ENCODE measurements at regions not wholly inside any gene's neighbourhood (a gene's known extent, or its start where the extent isn't known, plus 50 kb on each side); places are given as distances from the start of the nearest gene placed in this dataset.
"Not testable (repeated sequence)": the region's sequence is repeated elsewhere in the genome, so short reads cannot be mapped to it uniquely, and the experiment has no call there.

GRCh38 chr3:101946906-101947305, 97.6 kb downstream of the NFKBIZ start:
- intact Hi-C loops (cut with micrococcal nuclease), result no loop called here

GRCh38 chr3:101950510-101950909, 101.2 kb downstream of the NFKBIZ start:
- intact Hi-C loops (cut with micrococcal nuclease), result no loop called here

- intact Hi-C loops (cut with micrococcal nuclease), result no loop called here
Observed at GRCh38 chr3:101950985-101951733, 101.8 kb downstream of the NFKBIZ start.

GRCh38 chr3:101954361-101954760, 105.0 kb downstream of the NFKBIZ start:
- intact Hi-C loops (cut with micrococcal nuclease), result no loop called here

- intact Hi-C loops (cut with micrococcal nuclease), result no loop called here
Observed at GRCh38 chr3:101954936-101955335, 105.6 kb downstream of the NFKBIZ start.

GRCh38 chr3:101962055-101962454, 112.7 kb downstream of the NFKBIZ start:
- intact Hi-C loops (cut with micrococcal nuclease), result no loop called here

GRCh38 chr3:101963902-101964362, 114.6 kb downstream of the NFKBIZ start:
- intact Hi-C loops (cut with micrococcal nuclease), result no loop called here

GRCh38 chr3:101964861-101965260, 115.5 kb downstream of the NFKBIZ start:
- intact Hi-C loops (cut with micrococcal nuclease), result no loop called here

- intact Hi-C loops (cut with micrococcal nuclease), result no loop called here
Observed at GRCh38 chr3:101966226-101966625, 116.9 kb downstream of the NFKBIZ start.

GRCh38 chr3:101970212-101970611, 120.9 kb downstream of the NFKBIZ start:
- intact Hi-C loops (cut with micrococcal nuclease), result no loop called here

GRCh38 chr3:101970905-101971304, 121.6 kb downstream of the NFKBIZ start:
- intact Hi-C loops (cut with micrococcal nuclease), result no loop called here

- intact Hi-C loops (cut with micrococcal nuclease), result no loop called here
Observed at GRCh38 chr3:101972430-101973162, 123.3 kb downstream of the NFKBIZ start.

GRCh38 chr3:101973163-101973505, 123.8 kb downstream of the NFKBIZ start:
- intact Hi-C loops (cut with micrococcal nuclease), result no loop called here

- intact Hi-C loops (cut with micrococcal nuclease), result not testable (repeated sequence)
Observed at GRCh38 chr3:101975415-101975814, 126.1 kb downstream of the NFKBIZ start.

- intact Hi-C loops (cut with micrococcal nuclease), result no loop called here
Observed at GRCh38 chr3:101976473-101976872, 127.2 kb downstream of the NFKBIZ start.

- intact Hi-C loops (cut with micrococcal nuclease), result no loop called here
Observed at GRCh38 chr3:101978348-101978747, 129.0 kb downstream of the NFKBIZ start.

GRCh38 chr3:101979033-101979432, 129.7 kb downstream of the NFKBIZ start:
- intact Hi-C loops (cut with micrococcal nuclease), result no loop called here

GRCh38 chr3:101984356-101984755, 135.0 kb downstream of the NFKBIZ start:
- intact Hi-C loops (cut with micrococcal nuclease), result no loop called here

GRCh38 chr3:101988596-101988995, 139.3 kb downstream of the NFKBIZ start:
- intact Hi-C loops (cut with micrococcal nuclease), result loop anchor here (1.0 to 5.0 kb wide), 10 partner anchors 52 to 470 kb away; no protein-coding TSS in a partner anchor

GRCh38 chr3:101989578-101990200, 140.4 kb downstream of the NFKBIZ start:
- intact Hi-C loops (cut with micrococcal nuclease), result loop anchor here (2.0 to 5.0 kb wide), 4 partner anchors 67 to 239 kb away; no protein-coding TSS in a partner anchor

- intact Hi-C loops (cut with micrococcal nuclease), result no loop called here
Observed at GRCh38 chr3:101992863-101993262, 143.5 kb downstream of the NFKBIZ start.

- intact Hi-C loops (cut with micrococcal nuclease), result no loop called here
Observed at GRCh38 chr3:101994386-101994785, 145.1 kb downstream of the NFKBIZ start.
